Neural crest cell (in vitro differentiated cells): ENCODE measurements at regions not wholly inside any gene's neighbourhood (a gene's known extent, or its start where the extent isn't known, plus 50 kb on each side); places are given as distances from the start of the nearest gene placed in this dataset.

ENCODE experiments used
- DNase-seq: peaks from one replicate; pipeline ENCODE4 v3.0.0; 2021; ENCODE audit warnings: low read depth, mixed read lengths, low spot score
- H3K27ac Mint-ChIP-seq: one replicate; pipeline ENCODE4 v1.8.0; 2021; ENCODE audit warnings: mild to moderate bottlenecking, mixed read lengths; ENCODE audit not compliant: unreplicated experiment
- H3K27me3 Mint-ChIP-seq: 2 replicates; pipeline ENCODE4 v1.8.0; 2021; ENCODE audit warnings: low read depth, mild to moderate bottlenecking, mixed read lengths
- H3K36me3 Mint-ChIP-seq: 2 replicates; pipeline ENCODE4 v1.8.0; 2021; ENCODE audit warnings: low read depth, mild to moderate bottlenecking, mixed read lengths
- H3K4me1 Mint-ChIP-seq: 2 replicates; pipeline ENCODE4 v1.8.0; 2021; ENCODE audit warnings: mixed read lengths
- H3K4me3 Mint-ChIP-seq: one replicate; pipeline ENCODE4 v1.8.0; 2021; ENCODE audit warnings: mild to moderate bottlenecking, mixed read lengths
- H3K9me3 Mint-ChIP-seq: 2 replicates; pipeline ENCODE4 v1.8.0; 2021; ENCODE audit warnings: mixed read lengths
- CTCF ChIP-seq: fragments of 200-600 bp; sonication (generic); conservative IDR thresholded peaks from 2 replicates; pipeline ENCODE4 v1.5.0; 2021; ENCODE audit warnings: antibody characterized with exemption, mild to moderate bottlenecking

GRCh38 chr2:82257796-82258555 lies 1953.4 kb upstream of the LRRTM1 start:
- H3K36me3 Mint-ChIP-seq: peaks cover 4% of the 10 kb centered on the region

GRCh38 chr2:82256983-82257632 lies 1952.6 kb upstream of the LRRTM1 start:
- Mint-ChIP-seq H3K27me3 (no peaks in the 10 kb centered on the region), H3K9me3 (peaks cover 13% of the 10 kb centered on the region), H3K4me3 (no peak overlapping the region), H3K36me3 (peaks cover 4% of the 10 kb centered on the region), H3K4me1 (peaks cover 4% of the 10 kb centered on the region), H3K27ac (no peak overlapping the region)
- DNase-seq: no peak
- TF ChIP-seq CTCF: no peak

More at GRCh38 chr2:82257796-82258555, 1953.4 kb upstream of the LRRTM1 start:
- Mint-ChIP-seq H3K27ac (no peak overlapping the region), H3K4me3 (no peak overlapping the region), H3K4me1 (peaks cover 4% of the 10 kb centered on the region), H3K9me3 (peaks cover 9% of the 10 kb centered on the region), H3K27me3 (no peaks in the 10 kb centered on the region)
- no peak for DNase-seq
- no peak for TF ChIP-seq CTCF

DNA sequence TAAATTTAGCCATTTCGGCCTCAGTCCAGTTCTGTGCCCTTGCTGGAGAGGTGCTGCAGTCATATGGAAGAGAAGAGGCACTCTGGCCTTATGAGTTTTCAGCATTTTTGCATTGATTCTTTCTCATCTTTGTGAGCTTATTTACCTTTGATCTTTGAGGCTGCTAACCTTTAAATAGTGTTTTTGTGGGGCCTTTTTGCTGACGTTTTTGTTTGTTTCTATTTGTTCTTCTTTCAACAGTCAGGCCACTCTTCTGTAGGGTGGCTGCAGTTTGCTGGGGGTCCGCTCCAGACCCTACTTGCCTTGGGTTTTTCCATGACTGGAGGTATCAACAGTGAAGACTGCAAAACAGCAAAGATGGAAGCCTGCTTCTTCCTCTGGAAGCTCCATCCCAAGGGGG lies 1951.7 kb upstream of the LRRTM1 start:
- H3K36me3 Mint-ChIP-seq: peaks cover 4% of the 10 kb centered on the region
- H3K4me3 Mint-ChIP-seq: no peak overlapping the region
- no peak overlapping the region for H3K27ac Mint-ChIP-seq
- DNase-seq: no peak
- TF ChIP-seq CTCF: no peak
- H3K4me1 Mint-ChIP-seq: peaks cover 4% of the 10 kb centered on the region
- H3K9me3 Mint-ChIP-seq: peaks cover 20% of the 10 kb centered on the region
- H3K27me3 Mint-ChIP-seq: no peaks in the 10 kb centered on the region

GRCh38 chr2:82254728-82255127 lies 1950.2 kb upstream of the LRRTM1 start:
- peaks cover 4% of the 10 kb centered on the region for H3K4me1 Mint-ChIP-seq
- peaks cover 21% of the 10 kb centered on the region for H3K9me3 Mint-ChIP-seq
- H3K27me3 Mint-ChIP-seq: no peaks in the 10 kb centered on the region
- H3K27ac Mint-ChIP-seq: no peak overlapping the region
- no peak for DNase-seq
- no peak for TF ChIP-seq CTCF
- peaks cover 4% of the 10 kb centered on the region for H3K36me3 Mint-ChIP-seq
- no peak overlapping the region for H3K4me3 Mint-ChIP-seq

- no peak overlapping the region for H3K27ac Mint-ChIP-seq
These were observed 1941.7 kb upstream of the LRRTM1 start for GRCh38 chr2:82246220-82246775.

More at GRCh38 chr2:82246220-82246775, 1941.7 kb upstream of the LRRTM1 start:
- H3K9me3 Mint-ChIP-seq: peaks cover 2% of the 10 kb centered on the region
- H3K27me3 Mint-ChIP-seq: no peaks in the 10 kb centered on the region
- TF ChIP-seq CTCF: no peak
- no peaks in the 10 kb centered on the region for H3K36me3 Mint-ChIP-seq
- no peaks in the 10 kb centered on the region for H3K4me1 Mint-ChIP-seq
- no peak for DNase-seq
- no peak overlapping the region for H3K4me3 Mint-ChIP-seq
